GM18507 (cell line): ENCODE measurements at regions not wholly inside any gene's neighbourhood (a gene's known extent, or its start where the extent isn't known, plus 50 kb on each side); places are given as distances from the start of the nearest gene placed in this dataset.
"Not testable (repeated sequence)": the region's sequence is repeated elsewhere in the genome, so short reads cannot be mapped to it uniquely, and the experiment has no call there.

Experiments used
- DNase-seq: peaks from one replicate; pipeline ENCODE4 v3.0.0; 2011; ENCODE audit warnings: low read depth; ENCODE audit not compliant: insufficient read length; ENCODE audit errors: extremely low spot score
- FAIRE-seq: peaks from 2 replicates; lab custom pipeline; 2011; peaks lifted over from hg19 to GRCh38; lab: Jason Lieb, UNC

DNA sequence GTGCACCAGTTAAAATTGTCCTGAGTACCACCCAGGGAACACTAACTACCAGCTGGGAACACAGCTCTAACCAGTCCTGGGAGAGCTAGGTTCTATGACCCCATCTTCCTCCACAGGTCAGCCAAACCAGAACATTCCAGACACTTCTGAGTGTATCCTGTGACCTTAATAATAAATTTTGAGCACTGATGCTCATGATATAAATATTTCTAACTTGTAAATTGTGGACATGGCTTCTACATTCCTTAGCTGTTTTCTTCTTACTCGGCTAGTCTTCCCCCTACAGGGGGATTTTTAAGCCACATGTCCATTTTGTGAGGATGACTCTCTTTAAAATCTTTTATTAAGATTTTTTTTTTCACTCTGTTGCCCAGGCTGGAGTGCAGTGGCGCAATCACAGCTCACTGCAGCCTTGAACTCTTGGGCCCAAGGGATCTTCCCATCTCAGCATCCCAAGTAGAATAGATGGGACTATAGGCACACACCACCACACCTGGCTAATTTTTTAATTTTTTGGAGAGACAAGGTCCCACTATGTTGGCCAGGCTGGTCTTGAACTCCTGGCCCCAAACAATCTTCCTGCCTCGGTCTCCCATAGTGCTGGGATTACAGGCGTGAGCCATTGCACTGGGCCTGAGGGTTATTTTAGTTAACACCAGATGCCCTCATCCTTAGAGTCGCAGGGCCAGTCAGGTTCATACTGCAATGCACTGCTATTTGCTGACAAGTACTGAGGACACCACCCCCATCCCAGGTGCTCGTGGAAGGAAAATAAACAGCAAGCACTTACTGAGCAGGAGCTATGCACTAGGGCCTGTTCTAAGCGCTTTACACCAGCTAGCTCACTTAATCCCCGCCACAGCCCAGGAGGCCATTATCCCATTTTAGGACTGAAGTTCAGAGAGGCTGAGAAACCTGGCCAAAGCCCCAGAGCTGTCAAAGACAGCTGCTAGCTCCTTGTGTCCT lies 142.6 kb upstream of the NCOR2 start:
- FAIRE-seq (no peak), DNase-seq (no peak)

GRCh38 chr12:124707316-124707715 lies 139.9 kb upstream of the NCOR2 start:
- FAIRE-seq (no peak), DNase-seq (no peak)

- DNase-seq (no peak), FAIRE-seq (no peak)
Observed at GRCh38 chr12:124706363-124706762, 139.0 kb upstream of the NCOR2 start.

- no peak for FAIRE-seq
- no peak for DNase-seq
Observed at GRCh38 chr12:124705545-124706138, 138.2 kb upstream of the NCOR2 start.

DNA sequence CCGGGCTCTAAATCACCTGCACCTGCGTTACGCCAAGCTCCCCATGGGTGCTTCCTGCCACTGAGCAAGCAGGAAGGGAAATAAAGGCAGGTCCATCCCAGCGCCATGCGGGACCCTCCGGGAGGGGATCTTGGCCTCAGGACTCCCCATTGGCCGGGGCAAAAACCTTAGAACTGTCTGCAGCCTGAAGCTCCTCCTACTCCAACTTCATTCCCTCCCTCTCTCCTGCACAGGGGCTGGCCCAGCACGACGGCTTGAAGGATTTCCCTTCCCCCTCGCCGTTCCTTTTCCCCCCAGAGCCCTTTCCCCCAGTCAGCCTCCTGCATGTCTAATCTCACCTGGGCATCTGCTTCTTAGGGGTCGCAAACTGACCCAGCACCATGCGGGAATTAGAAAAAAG lies 137.2 kb upstream of the NCOR2 start:
- FAIRE-seq (no peak), DNase-seq (no peak)

- DNase-seq (no peak), FAIRE-seq (no peak)
Observed at GRCh38 chr12:124703856-124704255, 136.4 kb upstream of the NCOR2 start.

GRCh38 chr12:124702736-124703135 lies 135.3 kb upstream of the NCOR2 start:
- FAIRE-seq: no peak
- DNase-seq: no peak

DNA sequence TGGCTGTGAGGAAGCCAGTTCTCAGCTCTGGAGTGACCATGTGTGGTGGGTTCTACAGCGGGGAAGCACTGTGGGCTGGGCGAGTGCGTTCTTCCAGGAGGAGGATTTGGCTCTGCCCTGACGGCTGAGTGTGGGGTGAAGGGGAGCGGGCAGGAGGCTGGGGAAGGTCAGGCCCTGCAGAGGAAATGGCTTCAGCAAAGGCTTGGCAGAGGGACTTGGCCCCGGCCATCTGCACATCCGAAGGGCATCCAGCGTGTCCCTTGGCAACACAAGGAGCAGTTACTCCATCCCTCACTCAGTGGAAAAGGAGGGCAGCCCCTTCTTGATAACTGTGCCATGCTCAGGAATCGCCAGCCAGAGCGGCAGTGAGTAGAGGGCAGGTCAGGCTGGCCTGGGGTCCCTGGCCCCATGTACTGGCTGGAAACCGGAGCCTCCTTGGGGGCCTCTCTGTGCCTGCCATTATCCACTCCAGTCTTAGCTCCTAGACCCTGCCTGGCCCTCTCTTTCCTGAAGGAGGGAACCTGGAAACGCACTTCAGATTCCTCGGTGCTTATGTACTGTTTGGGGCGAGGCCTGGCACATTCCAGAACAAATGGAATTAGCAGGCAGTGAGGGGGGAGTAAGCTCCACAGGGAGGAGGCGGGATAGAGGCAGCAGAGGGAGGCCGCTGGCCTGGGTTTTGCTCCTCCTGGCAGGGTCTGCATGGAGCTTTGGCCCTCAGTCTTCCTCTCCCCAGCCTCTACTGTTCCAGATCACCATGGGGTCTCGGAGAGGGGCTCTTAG lies 133.6 kb upstream of the NCOR2 start:
- DNase-seq: no peak
- no peak for FAIRE-seq

DNA sequence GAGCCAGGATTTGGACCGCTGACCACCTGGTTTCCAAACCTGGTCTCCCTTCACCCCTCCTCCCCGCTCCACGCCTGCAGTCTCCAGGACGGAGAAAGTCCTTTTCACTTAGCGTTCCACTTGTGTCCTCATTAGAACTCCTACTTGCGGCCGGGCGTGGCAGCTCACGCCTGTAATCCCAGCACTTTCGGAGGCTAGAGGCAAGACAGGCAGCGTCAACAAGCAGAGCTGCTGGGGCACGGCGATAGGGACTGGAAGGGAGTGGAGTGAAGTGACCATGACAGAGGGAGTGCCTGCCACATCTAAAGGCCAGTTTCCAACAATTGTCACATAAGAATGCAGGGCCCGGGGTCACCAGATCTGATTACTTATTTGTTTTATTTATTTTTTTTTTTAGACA lies 132.5 kb upstream of the NCOR2 start:
- DNase-seq (no peak), FAIRE-seq (no peak)

DNA sequence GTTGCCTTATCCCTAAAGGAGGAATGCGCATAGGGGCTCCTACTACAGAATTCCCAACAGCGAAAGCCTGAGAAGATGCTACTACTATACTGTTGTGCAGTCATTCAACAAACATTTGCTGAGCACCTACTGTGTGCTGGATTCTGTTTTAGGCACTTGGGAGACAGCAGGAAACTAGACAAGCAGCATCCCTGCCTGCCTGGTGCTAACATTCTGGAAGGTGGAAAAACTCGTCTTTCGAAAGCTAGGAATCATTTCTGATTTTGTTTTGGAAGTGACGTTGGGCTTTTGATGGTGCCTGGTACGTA lies 131.5 kb upstream of the NCOR2 start:
- FAIRE-seq: no peak
- DNase-seq: no peak

- FAIRE-seq: no peak
- DNase-seq: no peak
Observed at GRCh38 chr12:124698211-124698997, 131.0 kb upstream of the NCOR2 start.

DNA sequence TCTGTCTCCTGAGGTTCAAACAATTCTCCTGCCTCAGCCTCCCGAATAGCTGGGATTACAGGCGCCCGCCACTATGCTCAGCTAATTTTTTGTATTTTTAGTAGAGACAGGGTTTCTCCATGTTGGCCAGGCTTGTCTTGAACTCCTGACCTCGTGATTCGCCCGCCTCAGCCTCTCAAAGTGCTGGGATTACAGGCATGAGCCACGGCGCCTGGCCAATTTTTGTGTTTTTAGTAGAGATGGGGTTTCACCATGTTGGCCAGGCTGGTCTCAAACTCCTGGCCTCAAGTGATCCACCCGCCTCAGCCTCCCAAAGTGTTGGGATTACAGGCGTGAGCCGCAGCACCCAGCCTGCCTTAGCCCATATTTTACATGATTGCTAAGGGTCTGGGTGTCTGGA lies 130.3 kb upstream of the NCOR2 start:
- DNase-seq, FAIRE-seq: not testable (repeated sequence)

DNA sequence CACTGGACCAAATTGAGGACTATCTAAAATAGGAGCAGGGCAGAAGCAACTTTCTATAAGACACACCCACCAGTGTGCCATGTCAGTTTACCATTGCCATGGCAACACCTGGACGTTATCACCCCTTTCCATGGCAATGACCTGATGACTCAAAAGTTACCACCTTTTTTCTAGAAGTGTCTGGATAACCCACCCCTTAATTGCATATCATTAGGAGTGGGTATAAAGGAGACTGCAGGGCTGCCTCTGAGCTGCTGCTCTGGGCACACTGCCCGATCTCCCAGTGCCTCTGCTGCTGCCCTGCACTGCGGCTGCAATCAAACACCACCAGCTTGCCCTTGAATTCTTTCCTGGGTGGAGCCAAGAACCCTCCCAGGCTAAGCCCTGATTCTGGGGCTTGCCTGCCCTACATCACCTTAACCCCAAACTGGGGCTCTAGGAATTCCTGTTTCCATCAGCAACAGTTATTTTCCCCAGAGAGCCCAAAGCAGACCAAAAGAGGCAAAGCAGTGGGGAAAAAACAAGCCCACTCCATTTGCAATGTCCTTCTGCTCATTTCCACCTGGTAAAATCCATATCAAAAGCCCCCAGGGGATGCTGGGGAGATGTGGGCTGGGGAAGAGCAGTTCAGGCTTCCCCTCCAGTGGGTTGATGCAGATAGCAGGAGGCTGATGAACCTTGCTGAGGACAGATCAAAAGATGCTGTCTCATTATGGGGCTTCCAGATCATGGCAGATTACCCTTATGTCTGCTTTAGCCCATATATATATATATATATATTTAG lies 129.5 kb upstream of the NCOR2 start:
- DNase-seq (no peak), FAIRE-seq (no peak)

- FAIRE-seq: no peak
- no peak for DNase-seq
Observed at GRCh38 chr12:124695861-124696260, 128.4 kb upstream of the NCOR2 start.

GRCh38 chr12:124694846-124695497 lies 127.6 kb upstream of the NCOR2 start:
- no peak for FAIRE-seq
- no peak for DNase-seq

DNA sequence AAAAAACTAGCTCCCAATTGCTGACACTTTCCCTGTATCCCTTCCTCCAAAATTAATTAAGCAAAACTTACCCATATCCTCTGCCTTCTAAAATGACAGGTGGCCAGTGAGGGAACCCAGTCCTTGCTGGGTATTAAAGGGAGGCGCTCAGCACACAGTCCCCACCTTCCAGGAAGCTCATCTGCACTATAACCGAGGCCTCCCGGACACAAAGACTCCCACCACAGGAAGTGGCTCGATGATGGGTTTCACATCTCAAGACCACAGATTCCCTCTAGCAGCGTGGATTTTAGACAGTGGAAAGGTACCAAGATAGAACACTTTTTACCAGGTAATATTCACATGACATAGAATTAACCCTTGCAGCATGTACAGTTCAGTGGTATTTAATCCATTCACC lies 126.8 kb upstream of the NCOR2 start:
- no peak for DNase-seq
- FAIRE-seq: peak; percentile 90

DNA sequence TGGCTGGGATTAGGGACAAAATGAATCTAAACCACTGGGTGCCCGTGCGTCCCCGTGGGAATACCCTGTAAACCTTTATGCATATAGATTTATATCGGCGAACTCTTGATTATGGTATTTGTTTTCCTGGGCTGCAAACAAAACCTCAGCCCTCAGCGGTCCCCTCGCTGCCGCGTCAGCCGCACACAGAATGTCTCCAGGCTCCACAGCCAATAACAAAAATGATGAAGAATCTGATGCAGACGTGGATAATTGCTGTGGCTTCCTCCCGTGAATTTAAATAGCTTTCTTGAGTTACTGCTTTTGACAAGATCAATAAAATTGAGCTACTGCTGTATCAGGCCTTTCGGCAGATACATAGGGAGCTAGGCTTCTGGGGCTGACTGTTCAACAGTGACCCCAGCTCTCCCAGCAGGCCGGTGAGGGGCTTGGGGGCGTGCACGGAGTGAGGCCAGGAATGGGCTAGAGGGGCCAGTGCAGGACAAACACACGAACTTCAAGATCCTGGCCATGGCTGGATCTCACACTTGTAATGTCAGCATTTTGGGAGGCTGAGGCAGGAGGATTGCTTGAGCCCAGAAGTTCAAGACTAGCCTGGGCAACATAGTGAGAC lies 125.8 kb upstream of the NCOR2 start:
- no peak for DNase-seq
- FAIRE-seq: no peak

DNA sequence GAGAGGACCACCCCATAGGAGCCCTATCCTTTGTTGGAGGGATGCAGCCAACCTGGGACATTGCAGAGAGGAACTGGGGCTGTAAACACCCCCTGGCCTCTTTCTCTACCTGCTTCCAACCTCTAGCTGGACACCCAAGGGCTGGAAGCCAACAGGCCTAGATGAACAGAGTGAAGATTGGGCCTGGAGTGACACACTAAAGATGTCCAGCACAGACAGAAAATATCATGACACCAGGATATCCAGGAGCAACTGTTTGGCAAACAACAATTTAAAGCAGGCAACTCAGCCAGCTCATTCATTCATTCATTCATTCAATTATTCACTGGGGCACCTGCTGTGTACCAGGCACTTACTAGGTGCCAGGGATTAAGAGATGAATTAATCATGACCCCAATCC lies 125.0 kb upstream of the NCOR2 start:
- FAIRE-seq (no peak), DNase-seq (no peak)
